ENCODE measurements at regions not wholly inside any gene's neighbourhood (a gene's known extent, or its start where the extent isn't known, plus 50 kb on each side); places are given as distances from the start of the nearest gene placed in this dataset.
"Not testable (repeated sequence)": the region's sequence is repeated elsewhere in the genome, so short reads cannot be mapped to it uniquely, and the experiment has no call there.

- TF ChIP-seq, protein P1, sequence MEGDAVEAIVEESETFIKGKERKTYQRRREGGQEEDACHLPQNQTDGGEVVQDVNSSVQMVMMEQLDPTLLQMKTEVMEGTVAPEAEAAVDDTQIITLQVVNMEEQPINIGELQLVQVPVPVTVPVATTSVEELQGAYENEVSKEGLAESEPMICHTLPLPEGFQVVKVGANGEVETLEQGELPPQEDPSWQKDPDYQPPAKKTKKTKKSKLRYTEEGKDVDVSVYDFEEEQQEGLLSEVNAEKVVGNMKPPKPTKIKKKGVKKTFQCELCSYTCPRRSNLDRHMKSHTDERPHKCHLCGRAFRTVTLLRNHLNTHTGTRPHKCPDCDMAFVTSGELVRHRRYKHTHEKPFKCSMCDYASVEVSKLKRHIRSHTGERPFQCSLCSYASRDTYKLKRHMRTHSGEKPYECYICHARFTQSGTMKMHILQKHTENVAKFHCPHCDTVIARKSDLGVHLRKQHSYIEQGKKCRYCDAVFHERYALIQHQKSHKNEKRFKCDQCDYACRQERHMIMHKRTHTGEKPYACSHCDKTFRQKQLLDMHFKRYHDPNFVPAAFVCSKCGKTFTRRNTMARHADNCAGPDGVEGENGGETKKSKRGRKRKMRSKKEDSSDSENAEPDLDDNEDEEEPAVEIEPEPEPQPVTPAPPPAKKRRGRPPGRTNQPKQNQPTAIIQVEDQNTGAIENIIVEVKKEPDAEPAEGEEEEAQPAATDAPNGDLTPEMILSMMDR (IDR thresholded peaks at IDR 0.05), result no peak
- DNase-seq, result no peak
- intact Hi-C loops (cut with DNase I), result no loop called here
These were observed 234.6 kb upstream of the CBLB start for GRCh38 chr3:106103383-106103782.

DNA sequence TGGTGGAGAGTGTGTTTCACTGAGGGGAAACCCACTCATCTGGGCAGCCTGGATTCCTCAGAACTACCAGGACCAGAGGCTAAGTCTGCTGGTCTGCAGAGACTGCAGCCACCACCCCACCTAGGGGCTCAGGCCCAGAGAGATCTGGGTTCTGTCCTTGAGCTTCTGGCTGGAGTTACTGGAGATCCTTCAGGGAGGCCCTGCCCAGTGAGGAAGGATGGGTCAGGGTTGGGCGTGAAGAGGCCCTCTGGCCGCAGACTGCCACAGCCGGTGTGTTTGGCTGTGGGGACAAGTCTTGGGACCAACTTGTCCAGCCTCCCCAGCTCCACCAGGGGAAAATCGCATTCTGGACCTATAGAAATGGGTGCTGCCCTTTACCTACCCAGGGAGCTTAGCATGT is 235.3 kb upstream of the CBLB start:
- intact Hi-C loops (cut with DNase I), result no loop called here
- TF ChIP-seq, protein P1 (IDR thresholded peaks at IDR 0.05), result no peak
- no peaks in the 10 kb centered on the region for H3K4me1 ChIP-seq
- H3K27ac ChIP-seq, result no peak overlapping the region
- H3K36me3 ChIP-seq, result no peaks in the 10 kb centered on the region
- no peaks in the 10 kb centered on the region for H3K9me3 ChIP-seq
- ATAC-seq, result no peak
- no peak overlapping the region for H3K4me3 ChIP-seq
- no peaks in the 10 kb centered on the region for H3K27me3 ChIP-seq
- DNase-seq, result no peak

More at GRCh38 chr3:106103383-106103782, 234.6 kb upstream of the CBLB start:
- H3K9me3 ChIP-seq, result no peaks in the 10 kb centered on the region
- no peaks in the 10 kb centered on the region for H3K4me1 ChIP-seq
- no peaks in the 10 kb centered on the region for H3K36me3 ChIP-seq
- no peaks in the 10 kb centered on the region for H3K27me3 ChIP-seq
- no peak for ATAC-seq
- no peak overlapping the region for H3K4me3 ChIP-seq
- no peak overlapping the region for H3K27ac ChIP-seq

DNA sequence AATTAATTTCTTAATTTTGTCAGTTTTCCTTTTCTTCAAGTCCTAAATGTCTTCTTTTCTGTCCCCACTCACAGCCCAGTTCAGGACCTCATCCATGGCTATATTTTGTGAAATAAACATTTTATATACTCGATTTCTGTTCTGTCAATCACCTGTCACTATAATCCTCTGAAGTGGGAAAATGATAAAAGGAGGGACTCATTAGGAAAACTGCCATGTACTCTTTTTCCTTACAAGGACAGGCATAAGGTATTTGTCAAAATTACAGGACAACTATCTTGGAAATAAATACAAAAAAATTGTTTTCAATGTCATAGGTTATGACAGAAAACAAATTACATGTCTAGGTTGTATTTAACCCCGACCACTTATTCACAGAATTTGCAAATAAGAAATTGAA is 240.1 kb upstream of the CBLB start:
- Histone ChIP-seq H3K36me3 (no peaks in the 10 kb centered on the region), H3K9me3 (no peaks in the 10 kb centered on the region), H3K27ac (no peak overlapping the region), H3K4me3 (no peak overlapping the region), H3K27me3 (no peaks in the 10 kb centered on the region), H3K4me1 (no peaks in the 10 kb centered on the region)
- DNase-seq (no peak), ATAC-seq (no peak)
- TF ChIP-seq, protein P1 (IDR thresholded peaks at IDR 0.05), result no peak
- intact Hi-C loops (cut with DNase I), result no loop called here

DNA sequence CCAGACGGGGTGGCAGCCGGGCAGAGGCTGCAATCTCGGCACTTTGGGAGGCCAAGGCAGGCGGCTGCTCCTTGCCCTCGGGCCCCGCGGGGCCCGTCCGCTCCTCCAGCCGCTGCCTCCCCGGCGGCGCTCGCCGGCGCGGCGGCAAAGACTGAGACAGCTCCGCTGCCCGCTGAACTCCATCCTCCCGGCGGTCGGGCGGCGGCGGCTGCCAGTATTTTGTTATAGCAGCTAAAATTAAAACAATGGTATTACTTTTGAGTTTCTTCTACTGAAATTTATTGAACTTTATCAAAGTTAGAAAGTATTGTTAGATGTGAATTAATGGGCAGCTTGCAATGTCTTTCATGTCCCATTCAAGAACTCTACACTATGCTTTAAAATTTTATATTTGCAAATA is 243.7 kb upstream of the CBLB start:
- DNase-seq; H3K27me3 ChIP-seq; H3K4me3 ChIP-seq; ATAC-seq; H3K27ac ChIP-seq; H3K4me1 ChIP-seq; intact Hi-C loops (cut with DNase I); H3K9me3 ChIP-seq; H3K36me3 ChIP-seq: not testable (repeated sequence)

GRCh38 chr3:106113747-106114146 is 244.9 kb upstream of the CBLB start:
- TF ChIP-seq, protein P1 (IDR thresholded peaks at IDR 0.05), result no peak
- Histone ChIP-seq H3K4me3 (no peak overlapping the region), H3K36me3 (no peaks in the 10 kb centered on the region), H3K4me1 (no peaks in the 10 kb centered on the region), H3K27me3 (no peaks in the 10 kb centered on the region), H3K27ac (no peak overlapping the region), H3K9me3 (no peaks in the 10 kb centered on the region)
- intact Hi-C loops (cut with DNase I), result no loop called here
- DNase-seq (no peak), ATAC-seq (no peak)

DNA sequence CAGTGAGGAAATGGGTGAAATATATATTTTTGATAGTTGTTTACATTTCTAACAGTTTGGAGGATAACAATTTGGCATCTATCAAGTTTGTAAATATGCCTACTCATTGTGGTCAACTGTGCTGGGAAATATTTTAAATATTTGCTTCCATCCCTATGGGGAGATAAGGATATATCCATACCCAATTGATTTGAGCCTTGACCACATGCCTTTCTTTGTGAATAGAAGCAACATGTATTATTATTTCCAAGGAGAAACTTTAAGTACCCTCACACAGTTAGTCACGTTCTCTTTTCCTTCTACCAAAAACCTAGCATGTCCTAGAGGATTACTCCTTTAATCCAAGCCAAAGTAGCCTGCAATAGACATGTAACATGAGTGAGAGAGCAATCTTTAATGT is 245.4 kb upstream of the CBLB start:
- ATAC-seq (no peak), DNase-seq (no peak)
- Histone ChIP-seq H3K4me3 (no peak overlapping the region), H3K9me3 (no peaks in the 10 kb centered on the region), H3K4me1 (no peaks in the 10 kb centered on the region), H3K36me3 (no peaks in the 10 kb centered on the region), H3K27ac (no peak overlapping the region), H3K27me3 (no peaks in the 10 kb centered on the region)
- intact Hi-C loops (cut with DNase I), result no loop called here
- TF ChIP-seq, protein P1 (IDR thresholded peaks at IDR 0.05), result no peak
